ENCODE measurements at regions not wholly inside any gene's neighbourhood (a gene's known extent, or its start where the extent isn't known, plus 50 kb on each side); places are given as distances from the start of the nearest gene placed in this dataset.
A peak's percentile ranks its signal among the peaks of the same experiment; 100 is the strongest.

DNA sequence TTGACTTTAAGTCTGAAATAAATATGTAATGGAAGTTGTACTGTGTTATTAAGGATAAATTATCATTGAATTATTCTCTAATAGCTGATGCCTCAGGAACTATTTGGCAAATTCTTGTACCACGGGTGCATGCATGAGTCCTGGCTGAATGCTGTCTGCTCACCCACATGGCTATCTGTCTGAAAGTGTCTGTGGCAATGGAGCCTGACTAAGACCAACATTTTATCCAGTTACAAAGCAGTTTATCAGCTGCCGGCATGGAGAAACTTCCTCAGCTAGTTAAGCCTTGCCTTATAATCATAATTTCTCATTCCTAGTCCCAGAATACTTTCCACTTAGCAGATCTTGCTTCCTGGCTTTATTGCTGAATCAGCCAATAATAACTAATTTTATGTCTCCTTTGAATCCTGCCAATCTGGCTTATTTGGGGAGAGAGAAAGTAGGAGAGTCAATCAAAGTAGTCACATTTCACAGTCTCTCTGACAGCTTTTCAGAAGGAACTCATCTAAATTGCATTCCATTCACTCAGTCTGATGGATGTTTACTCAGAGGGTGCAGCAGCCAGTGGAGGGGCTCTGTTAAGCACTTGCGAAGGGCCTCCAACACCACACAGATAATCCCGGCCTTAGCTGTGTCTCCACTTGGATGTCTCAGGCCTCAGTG, 280.6 kb upstream of the CLEC14A start:
- Histone ChIP-seq H3K36me3 (ENCODE audit: control insufficient read depth, insufficient read depth, low read length) (no peaks in the 10 kb centered on the region), H3K9ac (ENCODE audit: insufficient read depth, low read length) (no peak overlapping the region), H3K27ac (ENCODE audit: insufficient read depth, low read length) (no peak overlapping the region), H3K27me3 (ENCODE audit: control insufficient read depth, insufficient read depth, low read length) (no peaks in the 10 kb centered on the region), H3K79me2 (ENCODE audit: control insufficient read depth, insufficient read depth, low read length) (no peaks in the 10 kb centered on the region), H3K9me3 (ENCODE audit: control insufficient read depth, insufficient read depth, low read depth, low read length) (no peaks in the 10 kb centered on the region), H4K20me1 (ENCODE audit: control insufficient read depth, extremely low read depth, insufficient read depth, low read length) (no peaks in the 10 kb centered on the region), H3K4me3 (replicated peaks in 1 of 4; ENCODE audit: control extremely low read depth in 1 of 4, insufficient read depth in 1 of 4, low read depth in 3 of 4, low read length in 4 of 4) (no peak overlapping the region), H2AFZ (ENCODE audit: low read length) (no peak overlapping the region), H3K4me2 (ENCODE audit: extremely low read depth, insufficient read depth, low read length) (no peak overlapping the region), H3K4me1 (ENCODE audit: control insufficient read depth, extremely low read depth, insufficient read depth, low read length) (no peaks in the 10 kb centered on the region)
- TF ChIP-seq EZH2 (IDR thresholded peaks at IDR 0.05; ENCODE audit: low read length, missing control alignments) (no peak), CTCF (conservative IDR thresholded peaks at IDR 0.05 in 1 of 2, IDR thresholded peaks at IDR 0.05 in 1 of 2; ENCODE audit: low read depth in 1 of 2, low read length in 2 of 2) (no peak)
- peak in 1 of 2 donors; percentile 8 for DNase-seq (ENCODE audit: low read depth in 2 of 2)

DNA sequence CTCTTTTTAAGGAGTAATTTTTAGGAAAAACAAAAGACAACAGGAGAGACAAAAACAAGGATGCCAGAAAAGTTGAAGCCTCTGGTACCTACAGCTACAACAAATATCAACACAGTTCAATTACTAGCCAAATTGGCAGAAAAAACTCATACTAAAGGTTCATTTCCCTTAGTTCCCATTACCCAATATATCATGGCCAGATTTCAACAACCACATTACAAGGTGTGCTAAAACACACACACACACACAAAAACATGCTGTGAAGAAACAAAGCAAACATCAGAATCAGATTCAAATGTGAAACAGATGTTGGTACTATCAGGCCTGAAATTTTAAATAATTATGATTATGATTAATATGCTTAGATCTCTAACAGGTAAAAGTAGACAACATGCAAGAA, 272.7 kb upstream of the CLEC14A start:
- Histone ChIP-seq H3K9me3 (ENCODE audit: control insufficient read depth, insufficient read depth, low read depth, low read length) (no peaks in the 10 kb centered on the region), H3K27ac (ENCODE audit: insufficient read depth, low read length) (no peak overlapping the region), H3K9ac (ENCODE audit: insufficient read depth, low read length) (no peak overlapping the region), H2AFZ (ENCODE audit: low read length) (no peak overlapping the region), H3K4me1 (ENCODE audit: control insufficient read depth, extremely low read depth, insufficient read depth, low read length) (no peaks in the 10 kb centered on the region), H3K36me3 (ENCODE audit: control insufficient read depth, insufficient read depth, low read length) (no peaks in the 10 kb centered on the region), H3K4me2 (ENCODE audit: extremely low read depth, insufficient read depth, low read length) (no peak overlapping the region), H3K79me2 (ENCODE audit: control insufficient read depth, insufficient read depth, low read length) (no peaks in the 10 kb centered on the region), H3K4me3 (replicated peaks in 1 of 4; ENCODE audit: control extremely low read depth in 1 of 4, insufficient read depth in 1 of 4, low read depth in 3 of 4, low read length in 4 of 4) (no peak overlapping the region), H4K20me1 (ENCODE audit: control insufficient read depth, extremely low read depth, insufficient read depth, low read length) (no peaks in the 10 kb centered on the region), H3K27me3 (ENCODE audit: control insufficient read depth, insufficient read depth, low read length) (no peaks in the 10 kb centered on the region)
- DNase-seq (ENCODE audit: low read depth in 2 of 2), result no peak
- TF ChIP-seq CTCF (conservative IDR thresholded peaks at IDR 0.05 in 1 of 2, IDR thresholded peaks at IDR 0.05 in 1 of 2; ENCODE audit: low read depth in 1 of 2, low read length in 2 of 2) (no peak), EZH2 (IDR thresholded peaks at IDR 0.05; ENCODE audit: low read length, missing control alignments) (no peak)

- Histone ChIP-seq H3K4me2 (ENCODE audit: extremely low read depth, insufficient read depth, low read length) (no peak overlapping the region), H3K4me3 (replicated peaks in 1 of 4; ENCODE audit: control extremely low read depth in 1 of 4, insufficient read depth in 1 of 4, low read depth in 3 of 4, low read length in 4 of 4) (no peak overlapping the region), H3K36me3 (ENCODE audit: control insufficient read depth, insufficient read depth, low read length) (no peaks in the 10 kb centered on the region), H3K27me3 (ENCODE audit: control insufficient read depth, insufficient read depth, low read length) (no peaks in the 10 kb centered on the region), H3K27ac (ENCODE audit: insufficient read depth, low read length) (no peak overlapping the region), H3K9me3 (ENCODE audit: control insufficient read depth, insufficient read depth, low read depth, low read length) (no peaks in the 10 kb centered on the region), H2AFZ (ENCODE audit: low read length) (no peak overlapping the region), H3K79me2 (ENCODE audit: control insufficient read depth, insufficient read depth, low read length) (no peaks in the 10 kb centered on the region), H3K4me1 (ENCODE audit: control insufficient read depth, extremely low read depth, insufficient read depth, low read length) (no peaks in the 10 kb centered on the region), H3K9ac (ENCODE audit: insufficient read depth, low read length) (no peak overlapping the region), H4K20me1 (ENCODE audit: control insufficient read depth, extremely low read depth, insufficient read depth, low read length) (no peaks in the 10 kb centered on the region)
- no peak for TF ChIP-seq EZH2 (IDR thresholded peaks at IDR 0.05; ENCODE audit: low read length, missing control alignments)
- no peak for TF ChIP-seq CTCF (conservative IDR thresholded peaks at IDR 0.05 in 1 of 2, IDR thresholded peaks at IDR 0.05 in 1 of 2; ENCODE audit: low read depth in 1 of 2, low read length in 2 of 2)
- no peak for DNase-seq (ENCODE audit: low read depth in 2 of 2)
Observed at GRCh38 chr14:38527502-38527878, 271.6 kb upstream of the CLEC14A start.

Measured in fibroblast of lung (primary cell).